ENCODE measurements at regions not wholly inside any gene's neighbourhood (a gene's known extent, or its start where the extent isn't known, plus 50 kb on each side); places are given as distances from the start of the nearest gene placed in this dataset.

- no peak for DNase-seq
Observed at GRCh38 chr6:129911732-129912131, 50.6 kb upstream of the TMEM244 start.

Measured in inflammatory macrophage treated with lipopolysaccharide for 4 hours (primary cell).